Heart left ventricle (tissue), 13 donors: ENCODE measurements at regions not wholly inside any gene's neighbourhood (a gene's known extent, or its start where the extent isn't known, plus 50 kb on each side); places are given as distances from the start of the nearest gene placed in this dataset.

Experiments used
- CTCF ChIP-seq, 12 donors: fragments of 200-600 bp; sonication (generic) in 4 of 12; IDR thresholded peaks; one replicate each; pipeline versions ENCODE4 v1.5.0 to v1.8.0; 2018 to 2022; ENCODE audit warnings: antibody characterized with exemption in 12 of 12, mild to moderate bottlenecking in 5 of 12
- POLR2A ChIP-seq, 2 donors: fragments of 450-650 bp; IDR thresholded peaks; one replicate each; pipeline ENCODE4 v1.6.1; 2017; ENCODE audit warnings: antibody characterized with exemption in 2 of 2, mild to moderate bottlenecking in 2 of 2, moderate library complexity in 2 of 2
- donor health status: ischemic (EF 13 %, LVEDD 7.1; RV severe dilation, severe dysfunction).
- donor health status: DM: no; HTN: yes; CAD: no.
- donor health status: DM: no; HTN: no; CAD: no.
- donor health status: ischemic (EF 25% LVEDD 6.9; RV normal size, moderate dysfunction).
- donor health status: ischemic (EF 25% LVEDD 5.7; RV mildly dilated, moderate dysfunction).
- donor health status: ischemic (EF 35%, LVEDD 5.7; RV mildly dilated, moderate dysfunction).
- donor health status: nonischemic (EF 11% LVEDD 7.7; RV severe dilation, severe dysfunction).
- donor health status: DM: yes; HTN: yes; CAD: no.
- donor health status: PGD.
- donor health status: ischemic (EF 29% LVEDD 5.4; RV normal size, mild dysfunction).
- donor health status: nonischemic (EF 23%, LVEDD 6.1; RV moderate dilation, normal function).

GRCh38 chr7:40978047-40978446 is 724.8 kb downstream of the INHBA start:
- no peak for TF ChIP-seq CTCF (IDR thresholded peaks at IDR 0.05)
- no peak for TF ChIP-seq POLR2A (IDR thresholded peaks at IDR 0.05)
